GM12872 (cell line): ENCODE measurements at regions not wholly inside any gene's neighbourhood (a gene's known extent, or its start where the extent isn't known, plus 50 kb on each side); places are given as distances from the start of the nearest gene placed in this dataset.

ENCODE experiments used
- TF ChIP-seq, protein P1 (sequence below): IDR thresholded peaks from 3 replicates; pipeline ENCODE4 v1.5.1; 2011; ENCODE audit warnings: low read depth, mild to moderate bottlenecking, low read length, moderate library complexity; ENCODE audit not compliant: insufficient read depth

DNA sequence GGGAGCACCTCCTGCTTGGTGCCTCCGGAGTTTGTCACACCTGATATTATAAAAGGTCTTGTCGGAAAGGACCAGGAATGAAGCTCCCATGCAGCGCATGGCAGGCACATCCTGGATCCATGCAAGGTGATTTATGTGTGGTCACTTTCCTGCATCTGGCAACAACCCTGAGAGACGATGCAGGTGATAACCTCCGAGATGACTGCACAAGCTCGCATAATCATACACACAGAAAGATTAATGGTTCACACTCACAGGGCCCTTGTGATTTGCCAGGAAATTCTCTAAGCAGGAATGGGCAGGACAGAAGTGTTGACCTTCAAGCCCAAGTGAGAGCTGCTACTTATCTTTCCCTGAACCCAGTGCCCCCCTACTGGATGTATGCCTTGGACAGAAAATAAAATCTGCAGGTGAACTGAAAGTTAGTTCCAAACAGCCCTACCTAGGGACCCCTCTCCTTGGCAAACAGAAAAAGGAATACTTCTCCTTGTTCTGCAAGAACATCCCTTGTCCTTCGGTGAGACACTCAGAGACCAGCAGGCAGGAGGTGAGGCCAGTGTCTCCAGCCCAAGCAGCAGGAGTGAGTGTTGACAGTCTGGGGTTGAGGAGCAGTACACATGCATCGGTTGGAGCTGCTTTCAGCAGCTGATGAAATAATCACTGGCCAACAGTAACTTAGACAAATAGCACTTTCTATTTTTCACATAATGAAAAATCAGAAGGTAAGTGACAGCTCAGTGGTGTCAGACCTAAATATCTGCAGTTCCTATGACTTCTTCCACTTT is 619.4 kb upstream of the B3GAT1 start:
- TF ChIP-seq, protein P1, sequence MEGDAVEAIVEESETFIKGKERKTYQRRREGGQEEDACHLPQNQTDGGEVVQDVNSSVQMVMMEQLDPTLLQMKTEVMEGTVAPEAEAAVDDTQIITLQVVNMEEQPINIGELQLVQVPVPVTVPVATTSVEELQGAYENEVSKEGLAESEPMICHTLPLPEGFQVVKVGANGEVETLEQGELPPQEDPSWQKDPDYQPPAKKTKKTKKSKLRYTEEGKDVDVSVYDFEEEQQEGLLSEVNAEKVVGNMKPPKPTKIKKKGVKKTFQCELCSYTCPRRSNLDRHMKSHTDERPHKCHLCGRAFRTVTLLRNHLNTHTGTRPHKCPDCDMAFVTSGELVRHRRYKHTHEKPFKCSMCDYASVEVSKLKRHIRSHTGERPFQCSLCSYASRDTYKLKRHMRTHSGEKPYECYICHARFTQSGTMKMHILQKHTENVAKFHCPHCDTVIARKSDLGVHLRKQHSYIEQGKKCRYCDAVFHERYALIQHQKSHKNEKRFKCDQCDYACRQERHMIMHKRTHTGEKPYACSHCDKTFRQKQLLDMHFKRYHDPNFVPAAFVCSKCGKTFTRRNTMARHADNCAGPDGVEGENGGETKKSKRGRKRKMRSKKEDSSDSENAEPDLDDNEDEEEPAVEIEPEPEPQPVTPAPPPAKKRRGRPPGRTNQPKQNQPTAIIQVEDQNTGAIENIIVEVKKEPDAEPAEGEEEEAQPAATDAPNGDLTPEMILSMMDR = no peak

DNA sequence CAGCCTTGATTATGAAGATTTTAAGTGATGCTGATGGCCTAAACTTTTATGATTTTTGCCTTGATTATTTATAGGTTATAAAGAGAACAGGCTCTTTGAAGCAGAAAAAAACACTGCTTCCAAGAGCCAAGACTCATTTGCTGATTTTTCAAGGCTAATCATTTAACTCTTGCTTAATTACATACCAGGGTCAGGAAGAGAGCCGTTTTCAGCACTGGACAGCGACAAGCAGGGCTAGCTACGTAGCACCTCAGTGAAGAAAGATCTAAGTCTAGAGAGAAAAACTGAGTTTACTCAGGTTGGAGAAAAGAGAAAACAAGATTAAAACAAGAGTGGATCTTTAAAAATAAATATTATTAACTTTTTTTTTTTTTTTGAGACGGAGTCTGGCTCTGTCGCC is 615.4 kb upstream of the B3GAT1 start:
- TF ChIP-seq, protein P1 = no peak

DNA sequence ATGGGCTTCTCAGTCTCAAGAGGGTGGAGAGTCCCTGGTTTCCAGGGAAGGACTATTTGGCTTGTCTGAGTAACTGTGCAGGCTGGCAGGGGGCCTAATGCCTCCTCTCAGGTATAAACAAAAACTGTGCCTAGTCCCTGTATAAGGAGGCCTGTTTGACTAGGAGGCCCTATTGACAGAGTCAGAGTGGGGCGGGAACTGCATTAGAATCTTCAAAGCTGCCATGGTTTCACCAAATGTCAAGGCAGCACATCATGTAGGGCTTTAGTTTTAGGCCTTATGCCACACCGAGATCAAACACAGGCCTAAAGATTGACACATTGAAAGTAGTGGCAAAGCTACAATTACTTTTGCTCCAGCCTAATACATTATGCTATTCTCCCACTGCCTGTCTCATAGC is 611.5 kb upstream of the B3GAT1 start:
- TF ChIP-seq, protein P1 = no peak

DNA sequence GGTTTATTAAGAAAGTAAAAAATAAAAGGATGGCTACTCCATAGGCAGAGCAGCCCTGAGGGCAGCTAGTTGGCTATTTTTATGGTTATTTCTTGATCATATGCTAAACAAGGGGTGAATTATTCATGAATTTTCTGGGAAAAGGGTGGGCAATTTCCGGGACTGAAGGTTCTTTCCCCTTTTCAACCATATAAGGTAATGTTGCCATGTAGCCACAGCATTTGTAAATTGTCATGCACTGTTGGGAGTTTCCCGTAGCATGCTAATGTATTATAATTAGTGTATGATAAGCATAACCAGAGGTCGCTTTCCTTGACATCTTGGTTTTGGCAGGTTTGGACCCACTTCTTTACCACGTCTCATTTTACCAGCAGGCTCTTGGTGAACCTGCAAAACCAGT is 610.4 kb upstream of the B3GAT1 start:
- TF ChIP-seq, protein P1 = no peak

DNA sequence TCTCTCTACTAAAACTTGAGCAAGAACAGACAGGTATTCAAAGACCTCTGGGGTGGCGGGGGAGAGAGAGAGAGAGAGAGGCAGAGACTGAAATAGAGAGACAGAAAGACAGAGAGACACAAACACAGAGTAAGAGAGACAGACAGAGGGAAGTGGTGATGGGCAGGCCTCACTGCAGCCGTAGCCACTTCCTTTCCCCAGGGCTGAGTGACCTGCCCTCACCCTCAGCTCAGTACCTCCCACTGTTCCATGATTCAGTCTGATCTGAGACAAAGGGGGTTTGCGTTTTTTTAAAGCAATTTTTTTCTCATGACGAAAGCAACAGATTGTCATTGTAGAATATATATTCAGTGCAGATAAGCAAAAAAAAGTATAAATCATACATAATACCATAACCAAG is 607.9 kb upstream of the B3GAT1 start:
- TF ChIP-seq, protein P1 = no peak

DNA sequence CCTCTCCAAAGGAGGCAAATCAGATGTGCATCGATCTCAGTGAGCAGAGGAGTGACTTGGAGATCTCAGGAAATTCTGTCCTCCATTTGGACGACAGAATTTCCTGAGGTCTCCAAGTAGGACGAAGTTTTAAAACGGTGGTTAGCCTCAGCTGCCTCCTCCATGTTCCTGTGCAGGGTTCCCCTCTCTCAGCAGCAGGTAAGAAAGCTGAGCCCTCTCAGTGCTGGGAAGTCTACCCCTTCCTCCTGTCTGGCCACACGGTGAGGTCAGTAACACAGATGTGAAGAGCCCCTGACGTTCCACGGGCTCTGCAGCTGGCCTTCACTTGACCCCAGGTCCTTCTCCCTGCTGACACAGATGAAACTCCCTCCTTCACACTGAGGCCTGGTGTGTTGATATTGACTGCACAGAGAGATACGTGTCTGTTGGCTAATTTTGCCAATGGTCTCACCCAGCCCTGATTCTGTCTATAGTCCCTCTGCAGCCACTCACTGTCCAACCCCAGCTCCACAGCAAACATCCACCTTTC is 607.4 kb upstream of the B3GAT1 start:
- TF ChIP-seq, protein P1 = no peak

DNA sequence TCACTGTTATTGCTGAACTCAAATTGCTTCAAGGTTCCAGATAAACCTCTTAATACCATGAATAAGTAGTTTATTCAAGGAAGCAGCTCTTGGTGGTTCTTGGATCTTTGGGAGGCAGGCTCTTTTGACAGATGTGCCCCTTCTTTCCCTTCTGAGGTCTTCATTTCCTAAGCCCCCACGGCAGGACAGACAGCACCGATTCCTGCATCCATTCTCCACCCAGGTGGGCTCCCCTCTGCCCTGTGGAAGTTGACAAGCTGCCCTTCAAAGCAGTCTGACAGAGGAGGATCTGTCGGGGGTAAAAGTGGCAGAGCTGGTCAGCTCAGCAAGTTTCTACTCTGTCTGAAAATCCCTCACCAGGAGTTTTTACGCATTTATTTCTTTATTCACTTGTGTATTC is 605.3 kb upstream of the B3GAT1 start:
- TF ChIP-seq, protein P1 = no peak
